ENCODE measurements at regions not wholly inside any gene's neighbourhood (a gene's known extent, or its start where the extent isn't known, plus 50 kb on each side); places are given as distances from the start of the nearest gene placed in this dataset.

DNA sequence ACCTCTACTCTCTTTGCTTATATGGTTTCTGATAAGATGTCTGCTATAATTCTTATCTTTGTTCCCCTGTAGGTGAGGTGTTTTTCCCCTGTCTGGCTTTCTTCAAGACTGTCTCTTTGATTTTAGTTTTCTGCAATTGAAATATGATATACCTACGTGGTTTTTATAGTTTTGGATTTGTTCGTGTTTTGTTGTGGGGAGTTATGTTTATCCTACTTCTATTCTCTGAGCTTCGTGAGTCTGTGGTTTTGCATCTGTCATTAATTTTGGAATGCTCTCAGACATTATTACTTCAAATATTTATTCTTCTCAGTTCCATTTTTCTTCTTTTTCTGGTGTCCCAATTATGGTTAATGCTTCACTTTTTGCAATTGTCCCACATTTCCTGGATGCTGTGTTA is 521.3 kb downstream of the KCTD16 start:
- H3K4me1 Mint-ChIP-seq: peaks cover 2% of the 10 kb centered on the region
- no peak overlapping the region for H3K4me3 Mint-ChIP-seq
- no peak for DNase-seq (ENCODE audit: low spot score in 2 of 2, unreplicated experiment in 2 of 2)
- TF ChIP-seq, protein P1, sequence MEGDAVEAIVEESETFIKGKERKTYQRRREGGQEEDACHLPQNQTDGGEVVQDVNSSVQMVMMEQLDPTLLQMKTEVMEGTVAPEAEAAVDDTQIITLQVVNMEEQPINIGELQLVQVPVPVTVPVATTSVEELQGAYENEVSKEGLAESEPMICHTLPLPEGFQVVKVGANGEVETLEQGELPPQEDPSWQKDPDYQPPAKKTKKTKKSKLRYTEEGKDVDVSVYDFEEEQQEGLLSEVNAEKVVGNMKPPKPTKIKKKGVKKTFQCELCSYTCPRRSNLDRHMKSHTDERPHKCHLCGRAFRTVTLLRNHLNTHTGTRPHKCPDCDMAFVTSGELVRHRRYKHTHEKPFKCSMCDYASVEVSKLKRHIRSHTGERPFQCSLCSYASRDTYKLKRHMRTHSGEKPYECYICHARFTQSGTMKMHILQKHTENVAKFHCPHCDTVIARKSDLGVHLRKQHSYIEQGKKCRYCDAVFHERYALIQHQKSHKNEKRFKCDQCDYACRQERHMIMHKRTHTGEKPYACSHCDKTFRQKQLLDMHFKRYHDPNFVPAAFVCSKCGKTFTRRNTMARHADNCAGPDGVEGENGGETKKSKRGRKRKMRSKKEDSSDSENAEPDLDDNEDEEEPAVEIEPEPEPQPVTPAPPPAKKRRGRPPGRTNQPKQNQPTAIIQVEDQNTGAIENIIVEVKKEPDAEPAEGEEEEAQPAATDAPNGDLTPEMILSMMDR (IDR thresholded peaks at IDR 0.05; ENCODE audit: unreplicated experiment): no peak
- H3K27me3 Mint-ChIP-seq (ENCODE audit: low read depth): no peaks in the 10 kb centered on the region
- H3K36me3 Mint-ChIP-seq: no peaks in the 10 kb centered on the region
- no peak overlapping the region for H3K27ac Mint-ChIP-seq
- peaks cover 22% of the 10 kb centered on the region for H3K9me3 Mint-ChIP-seq

DNA sequence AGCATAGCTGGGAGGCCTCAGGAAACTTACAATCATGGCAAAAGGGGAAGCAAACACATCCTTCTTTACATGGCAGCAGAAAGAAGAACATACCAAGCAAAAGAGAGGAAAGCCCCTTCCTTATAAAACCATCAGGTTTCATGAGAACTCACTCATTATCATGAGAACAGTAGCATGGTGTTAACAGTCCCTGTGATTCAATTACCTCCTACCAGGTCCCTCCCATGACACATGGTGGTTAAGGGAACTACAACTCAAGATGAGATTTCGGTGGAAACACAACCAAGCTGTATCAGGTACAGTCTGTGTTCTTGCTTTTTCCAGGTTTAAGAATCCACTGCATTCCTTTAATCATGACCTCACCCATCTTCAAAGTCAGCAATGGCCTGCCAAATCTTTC is 514.2 kb downstream of the KCTD16 start:
- Mint-ChIP-seq H3K9me3 (peaks cover 32% of the 10 kb centered on the region), H3K36me3 (no peaks in the 10 kb centered on the region), H3K4me3 (no peak overlapping the region), H3K27me3 (ENCODE audit: low read depth) (no peaks in the 10 kb centered on the region), H3K27ac (no peak overlapping the region), H3K4me1 (no peaks in the 10 kb centered on the region)
- TF ChIP-seq, protein P1 (IDR thresholded peaks at IDR 0.05; ENCODE audit: unreplicated experiment): no peak
- DNase-seq (ENCODE audit: low spot score in 2 of 2, unreplicated experiment in 2 of 2): no peak

DNA sequence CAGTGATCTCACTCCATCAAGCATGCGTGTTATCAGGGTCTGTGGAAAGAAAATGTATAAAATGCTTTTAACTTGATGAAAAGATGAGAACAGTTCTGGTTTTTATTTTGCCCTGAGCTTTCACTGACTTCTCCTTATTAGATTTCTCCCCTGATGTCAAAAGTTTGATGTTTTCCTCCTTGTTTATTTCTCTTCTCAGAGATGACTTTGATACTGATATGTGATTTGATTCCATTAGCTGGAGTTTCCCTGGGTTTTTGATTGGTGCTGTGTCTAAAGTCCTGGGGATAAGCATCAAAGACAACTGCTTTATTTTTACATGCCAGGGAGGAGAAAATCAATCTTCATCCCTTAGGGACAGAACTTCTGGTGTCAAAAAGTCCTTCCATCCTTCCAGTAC is 510.0 kb downstream of the KCTD16 start:
- no peaks in the 10 kb centered on the region for H3K4me1 Mint-ChIP-seq

DNA sequence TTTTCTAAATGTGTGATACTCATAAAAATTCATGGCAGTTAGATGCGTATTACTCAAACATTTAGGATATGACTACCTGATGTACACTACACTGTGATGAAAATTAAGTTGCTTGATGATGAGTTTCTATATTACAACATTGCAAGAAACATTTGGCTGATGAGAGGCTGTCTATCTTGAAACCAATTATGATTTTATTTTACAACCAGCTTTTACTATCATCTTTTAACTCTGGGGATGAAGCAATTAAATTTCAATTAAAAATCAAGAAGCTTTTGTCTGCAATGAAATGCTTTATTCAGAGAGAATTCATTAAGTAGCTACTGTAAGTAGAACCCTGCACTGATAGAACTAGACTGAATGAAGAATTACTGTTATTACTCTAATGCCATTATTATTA is 500.4 kb downstream of the KCTD16 start:
- Mint-ChIP-seq H3K9me3 (no peaks in the 10 kb centered on the region), H3K4me3 (no peak overlapping the region), H3K4me1 (no peaks in the 10 kb centered on the region), H3K27me3 (ENCODE audit: low read depth) (peaks cover 3% of the 10 kb centered on the region), H3K27ac (no peak overlapping the region), H3K36me3 (no peaks in the 10 kb centered on the region)
- TF ChIP-seq, protein P1 (IDR thresholded peaks at IDR 0.05; ENCODE audit: unreplicated experiment): no peak
- DNase-seq (ENCODE audit: low spot score in 2 of 2, unreplicated experiment in 2 of 2): no peak

More for the DNA sequence above, 510.0 kb downstream of the KCTD16 start:
- TF ChIP-seq, protein P1 (IDR thresholded peaks at IDR 0.05; ENCODE audit: unreplicated experiment): no peak
- Mint-ChIP-seq H3K27me3 (ENCODE audit: low read depth) (no peaks in the 10 kb centered on the region), H3K9me3 (peaks cover 10% of the 10 kb centered on the region), H3K4me3 (no peak overlapping the region), H3K36me3 (no peaks in the 10 kb centered on the region), H3K27ac (no peak overlapping the region)
- no peak for DNase-seq (ENCODE audit: low spot score in 2 of 2, unreplicated experiment in 2 of 2)

DNA sequence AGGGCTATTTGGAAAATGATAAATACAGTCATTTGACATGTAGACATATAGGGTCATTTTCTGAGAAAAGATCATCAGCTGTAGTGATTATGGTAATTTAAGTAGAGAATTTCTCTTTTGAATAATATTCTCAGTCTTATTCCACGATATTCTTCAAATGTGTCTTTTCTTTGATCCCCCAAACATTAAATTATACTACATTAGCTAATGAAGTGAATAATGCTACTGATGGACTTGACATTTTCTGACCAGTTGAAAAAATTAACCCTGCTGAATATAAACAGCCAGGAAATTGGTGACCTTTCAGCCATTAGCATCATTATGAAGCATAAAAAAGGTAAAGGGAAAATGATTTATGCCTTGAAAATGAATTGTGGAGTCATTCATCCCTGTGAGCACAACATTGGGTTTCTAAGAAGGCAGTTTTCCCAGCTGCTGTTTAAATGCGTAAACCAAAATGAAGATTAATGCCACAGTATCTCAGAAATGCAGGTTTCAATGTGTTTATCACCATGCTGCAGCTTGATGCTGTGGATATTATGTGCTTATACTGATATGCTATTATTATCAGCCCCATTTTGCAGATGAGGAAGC is 489.1 kb downstream of the KCTD16 start:
- Mint-ChIP-seq H3K27ac (no peak overlapping the region), H3K4me3 (no peak overlapping the region), H3K9me3 (no peaks in the 10 kb centered on the region), H3K36me3 (no peaks in the 10 kb centered on the region), H3K4me1 (peaks cover 2% of the 10 kb centered on the region), H3K27me3 (ENCODE audit: low read depth) (peaks cover 2% of the 10 kb centered on the region)
- no peak for DNase-seq (ENCODE audit: low spot score in 2 of 2, unreplicated experiment in 2 of 2)
- TF ChIP-seq, protein P1 (IDR thresholded peaks at IDR 0.05; ENCODE audit: unreplicated experiment): no peak

DNA sequence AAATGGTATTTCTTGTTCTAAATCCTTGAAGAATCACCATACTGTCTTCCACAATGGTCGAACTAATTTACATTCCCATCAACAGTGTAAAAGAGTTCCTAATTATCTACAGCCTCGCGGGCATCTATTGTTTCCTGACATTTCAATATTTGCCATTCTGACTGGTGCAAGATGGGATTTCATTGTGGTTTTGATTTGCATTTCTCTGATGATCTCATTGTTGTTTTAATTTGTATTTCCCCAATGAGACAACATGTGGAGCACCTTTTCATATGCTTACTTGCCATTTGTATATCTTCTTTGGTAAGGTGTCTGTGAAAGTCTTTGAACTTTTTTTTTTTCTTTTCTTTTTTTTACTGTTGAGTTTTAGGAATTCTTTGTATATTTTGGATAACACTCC is 473.6 kb downstream of the KCTD16 start:
- no peaks in the 10 kb centered on the region for H3K27me3 Mint-ChIP-seq (ENCODE audit: low read depth)
- H3K9me3 Mint-ChIP-seq: no peaks in the 10 kb centered on the region
- no peak for DNase-seq (ENCODE audit: low spot score in 2 of 2, unreplicated experiment in 2 of 2)
- no peaks in the 10 kb centered on the region for H3K4me1 Mint-ChIP-seq
- no peaks in the 10 kb centered on the region for H3K36me3 Mint-ChIP-seq
- no peak overlapping the region for H3K27ac Mint-ChIP-seq
- TF ChIP-seq, protein P1 (IDR thresholded peaks at IDR 0.05; ENCODE audit: unreplicated experiment): no peak
- H3K4me3 Mint-ChIP-seq: no peak overlapping the region

Data from mesothelial cell of epicardium (in vitro differentiated cells).